ENCODE measurements at regions not wholly inside any gene's neighbourhood (a gene's known extent, or its start where the extent isn't known, plus 50 kb on each side); places are given as distances from the start of the nearest gene placed in this dataset.

DNA sequence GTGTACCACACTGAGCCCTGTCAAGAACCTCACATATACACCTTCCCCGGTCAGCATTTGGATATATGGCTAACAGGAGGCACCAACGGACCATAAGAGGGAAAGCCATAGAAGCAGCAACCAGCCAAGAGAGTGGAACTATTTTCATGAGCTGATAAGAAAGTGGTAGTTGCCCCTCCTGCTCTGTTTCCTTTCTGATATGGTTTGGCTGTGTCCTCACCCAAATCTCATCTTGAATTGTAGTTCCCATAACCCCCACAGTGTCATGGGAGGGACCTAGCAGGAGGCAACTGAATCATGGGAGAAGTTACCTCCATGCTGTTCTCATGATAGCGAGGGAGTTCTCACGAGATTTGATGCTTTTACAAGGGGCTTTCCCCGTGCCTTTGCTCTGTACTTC lies 366.1 kb upstream of the DAB1 start:
- TF ChIP-seq, protein P1, sequence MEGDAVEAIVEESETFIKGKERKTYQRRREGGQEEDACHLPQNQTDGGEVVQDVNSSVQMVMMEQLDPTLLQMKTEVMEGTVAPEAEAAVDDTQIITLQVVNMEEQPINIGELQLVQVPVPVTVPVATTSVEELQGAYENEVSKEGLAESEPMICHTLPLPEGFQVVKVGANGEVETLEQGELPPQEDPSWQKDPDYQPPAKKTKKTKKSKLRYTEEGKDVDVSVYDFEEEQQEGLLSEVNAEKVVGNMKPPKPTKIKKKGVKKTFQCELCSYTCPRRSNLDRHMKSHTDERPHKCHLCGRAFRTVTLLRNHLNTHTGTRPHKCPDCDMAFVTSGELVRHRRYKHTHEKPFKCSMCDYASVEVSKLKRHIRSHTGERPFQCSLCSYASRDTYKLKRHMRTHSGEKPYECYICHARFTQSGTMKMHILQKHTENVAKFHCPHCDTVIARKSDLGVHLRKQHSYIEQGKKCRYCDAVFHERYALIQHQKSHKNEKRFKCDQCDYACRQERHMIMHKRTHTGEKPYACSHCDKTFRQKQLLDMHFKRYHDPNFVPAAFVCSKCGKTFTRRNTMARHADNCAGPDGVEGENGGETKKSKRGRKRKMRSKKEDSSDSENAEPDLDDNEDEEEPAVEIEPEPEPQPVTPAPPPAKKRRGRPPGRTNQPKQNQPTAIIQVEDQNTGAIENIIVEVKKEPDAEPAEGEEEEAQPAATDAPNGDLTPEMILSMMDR (IDR thresholded peaks at IDR 0.05; ENCODE audit: insufficient read depth, low read depth, low read length): no peak
- no peak overlapping the region for H3K4me3 ChIP-seq (ENCODE audit: low read depth, low read length)
- no peak for DNase-seq (ENCODE audit: low read depth)

DNA sequence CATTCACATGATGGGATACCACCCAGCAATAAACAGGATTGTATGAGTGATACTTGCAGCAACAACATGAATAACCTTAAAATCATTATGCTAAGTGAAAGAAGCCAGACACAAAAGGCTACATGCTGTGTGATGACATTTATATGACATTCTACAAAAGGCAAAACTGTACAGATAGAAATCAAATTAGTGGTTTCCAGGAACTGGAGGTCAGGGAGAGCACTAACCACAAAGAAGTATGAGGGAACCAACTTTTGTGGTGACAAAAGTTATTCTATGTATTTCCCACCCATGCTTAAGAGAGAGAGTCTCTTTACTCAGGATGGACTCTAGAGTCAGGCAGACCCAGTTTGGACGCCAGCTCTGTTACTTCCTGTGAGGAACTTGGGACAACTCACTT lies 364.5 kb upstream of the DAB1 start:
- TF ChIP-seq, protein P1 (IDR thresholded peaks at IDR 0.05; ENCODE audit: insufficient read depth, low read depth, low read length): no peak
- DNase-seq (ENCODE audit: low read depth): no peak
- no peak overlapping the region for H3K4me3 ChIP-seq (ENCODE audit: low read depth, low read length)

DNA sequence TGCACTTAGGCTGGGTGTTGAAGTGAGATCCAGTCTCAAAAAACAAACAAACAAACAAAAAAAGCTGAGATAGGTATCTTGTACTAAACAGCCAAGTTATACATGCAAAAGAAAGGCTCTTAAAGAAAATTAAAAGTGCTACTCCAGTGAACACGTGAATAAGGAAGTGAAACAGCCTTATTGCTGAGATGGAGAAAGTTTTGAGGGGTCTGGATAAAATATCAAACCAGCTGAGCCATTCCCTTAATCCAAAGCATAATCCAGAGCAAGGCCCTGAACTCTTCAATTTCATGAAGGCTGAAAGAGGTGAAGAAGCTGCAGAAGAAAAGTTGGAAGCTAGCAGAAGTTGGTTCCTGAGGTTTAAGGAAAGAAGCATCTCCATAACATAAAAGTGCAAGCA lies 360.5 kb upstream of the DAB1 start:
- DNase-seq (ENCODE audit: low read depth): no peak
- H3K4me3 ChIP-seq (ENCODE audit: low read depth, low read length): no peak overlapping the region
- TF ChIP-seq, protein P1 (IDR thresholded peaks at IDR 0.05; ENCODE audit: insufficient read depth, low read depth, low read length): no peak

DNA sequence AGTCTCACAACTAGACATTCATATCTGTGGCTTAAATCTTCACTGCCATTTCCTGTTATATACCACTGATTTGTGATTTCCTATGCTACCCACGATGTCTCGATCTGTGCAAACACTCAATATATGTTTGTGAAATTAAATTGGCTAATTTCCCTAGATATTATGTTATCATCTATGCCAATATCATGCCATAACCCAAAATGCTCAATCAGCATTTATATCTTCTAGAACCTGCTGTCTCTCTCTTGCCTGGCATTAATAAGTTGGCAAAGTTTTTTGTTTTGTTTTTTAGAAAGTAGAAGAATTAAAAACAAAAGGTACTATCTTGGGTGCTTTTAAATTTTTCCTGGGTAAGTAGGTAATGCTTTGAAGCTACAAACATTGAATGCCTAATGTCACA lies 358.5 kb upstream of the DAB1 start:
- DNase-seq (ENCODE audit: low read depth): no peak
- TF ChIP-seq, protein P1 (IDR thresholded peaks at IDR 0.05; ENCODE audit: insufficient read depth, low read depth, low read length): no peak
- no peak overlapping the region for H3K4me3 ChIP-seq (ENCODE audit: low read depth, low read length)

DNA sequence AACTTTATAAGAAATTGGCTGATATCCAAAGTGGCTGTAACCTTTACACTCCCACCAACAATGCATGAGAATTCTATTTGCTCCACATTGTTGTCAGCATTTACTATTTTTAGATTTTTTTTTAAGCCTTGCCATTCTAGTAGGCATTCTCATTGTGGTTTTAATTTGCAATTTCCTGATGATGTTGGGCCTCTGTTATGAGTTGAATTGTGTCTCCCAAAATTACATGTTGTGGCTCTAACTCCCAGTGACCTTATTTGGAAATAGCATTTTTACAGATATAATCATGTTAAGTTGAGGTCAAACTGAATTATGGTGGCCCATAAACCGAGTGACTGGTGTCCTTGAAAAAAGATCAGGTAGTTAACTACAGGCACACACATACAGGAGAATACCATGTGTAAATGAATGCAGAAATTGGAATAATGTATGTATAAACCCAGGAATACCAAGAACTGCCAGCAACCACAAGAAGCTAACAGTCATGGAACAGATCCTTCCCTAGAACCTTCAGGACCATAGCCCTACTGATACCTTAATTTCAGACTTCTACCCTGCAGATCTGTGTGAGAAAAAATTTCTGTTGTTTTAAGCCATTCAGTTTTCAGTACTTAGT lies 348.8 kb upstream of the DAB1 start:
- TF ChIP-seq, protein P1 (IDR thresholded peaks at IDR 0.05; ENCODE audit: insufficient read depth, low read depth, low read length): no peak
- H3K4me3 ChIP-seq (ENCODE audit: low read depth, low read length): no peak overlapping the region
- DNase-seq (ENCODE audit: low read depth): no peak

DNA sequence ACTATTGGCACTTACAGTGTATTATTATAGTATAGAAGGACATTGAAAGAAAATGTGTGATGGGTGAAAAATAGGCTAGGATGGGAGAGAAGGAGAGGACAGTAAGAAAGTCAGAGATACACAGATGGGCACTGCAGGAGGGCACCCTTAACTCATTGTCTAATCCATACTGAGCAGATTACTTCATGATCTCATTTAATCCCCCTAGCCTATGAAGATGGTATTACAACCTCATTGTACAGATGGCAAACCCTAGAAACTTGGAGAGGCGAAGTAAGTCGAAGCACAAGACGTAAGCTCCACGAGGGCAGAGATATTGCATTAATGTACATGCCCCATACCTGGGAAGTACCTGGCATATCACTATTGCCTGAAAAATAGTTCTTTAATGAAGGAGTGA lies 346.9 kb upstream of the DAB1 start:
- TF ChIP-seq, protein P1 (IDR thresholded peaks at IDR 0.05; ENCODE audit: insufficient read depth, low read depth, low read length): peak; percentile 11
- no peak for DNase-seq (ENCODE audit: low read depth)
- H3K4me3 ChIP-seq (ENCODE audit: low read depth, low read length): no peak overlapping the region

DNA sequence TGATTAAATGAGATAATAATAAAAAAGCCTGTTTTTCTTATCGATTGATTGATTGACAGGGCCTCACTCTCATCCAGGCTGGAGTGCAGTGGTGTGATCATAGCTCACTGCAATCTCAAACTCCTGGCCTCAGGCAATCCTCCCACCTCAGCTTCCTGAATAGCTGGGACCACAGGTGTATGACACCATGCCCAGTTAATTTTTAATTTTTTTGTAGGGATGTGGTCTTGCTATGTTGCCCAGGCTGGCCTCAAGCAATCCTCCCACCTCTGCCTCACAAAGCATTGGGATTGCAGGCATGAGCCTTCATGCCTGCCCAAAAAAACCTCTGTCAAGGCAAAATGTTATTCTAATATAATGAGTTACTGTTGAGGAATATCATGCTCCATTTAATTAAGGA lies 346.4 kb upstream of the DAB1 start:
- no peak overlapping the region for H3K4me3 ChIP-seq (ENCODE audit: low read depth, low read length)
- TF ChIP-seq, protein P1 (IDR thresholded peaks at IDR 0.05; ENCODE audit: insufficient read depth, low read depth, low read length): no peak
- no peak for DNase-seq (ENCODE audit: low read depth)

Data from fibroblast of villous mesenchyme (primary cell).